ENCODE measurements at regions not wholly inside any gene's neighbourhood (a gene's known extent, or its start where the extent isn't known, plus 50 kb on each side); places are given as distances from the start of the nearest gene placed in this dataset.

- Histone ChIP-seq H4K20me1 (ENCODE audit: insufficient read depth, low read length) (no peaks in the 10 kb centered on the region), H3K79me2 (ENCODE audit: insufficient read depth, low read length) (no peaks in the 10 kb centered on the region), H3K27me3 (ENCODE audit: insufficient read depth, low read length) (no peaks in the 10 kb centered on the region), H3K27ac (ENCODE audit: low read depth, low read length) (no peak overlapping the region), H3K36me3 (ENCODE audit: insufficient read depth, low read length) (no peaks in the 10 kb centered on the region), H3K9me3 (ENCODE audit: insufficient read depth, low read depth, low read length) (no peaks in the 10 kb centered on the region), H3K4me3 (ENCODE audit: insufficient read depth, low read depth, low read length) (no peak overlapping the region), H3K9ac (ENCODE audit: low read length) (no peak overlapping the region), H3K4me2 (ENCODE audit: low read length) (no peak overlapping the region), H2AFZ (ENCODE audit: low read depth, low read length) (no peak overlapping the region), H3K4me1 (ENCODE audit: insufficient read depth, low read length) (no peaks in the 10 kb centered on the region)
- H3K27me3 Mint-ChIP-seq (ENCODE audit: low read depth, unreplicated experiment), result no peaks in the 10 kb centered on the region
- H3K4me1 Mint-ChIP-seq (ENCODE audit: low read depth, unreplicated experiment), result no peaks in the 10 kb centered on the region
- TF ChIP-seq CTCF (IDR thresholded peaks at IDR 0.05; ENCODE audit: insufficient read depth, low read depth, low read length) (no peak), EZH2 (IDR thresholded peaks at IDR 0.05; ENCODE audit: insufficient read depth, low read length) (no peak)
- H3K36me3 Mint-ChIP-seq (ENCODE audit: low read depth, unreplicated experiment), result no peaks in the 10 kb centered on the region
- H3K4me3 Mint-ChIP-seq (ENCODE audit: unreplicated experiment), result no peak overlapping the region
- no peak overlapping the region for H3K27ac Mint-ChIP-seq (ENCODE audit: unreplicated experiment)
- no peaks in the 10 kb centered on the region for H3K9me3 Mint-ChIP-seq (ENCODE audit: unreplicated experiment)
- FAIRE-seq (no peak), DNase-seq (ENCODE audit: low read depth) (no peak)
Measured at GRCh38 chr4:134911941-134912340, 710.4 kb upstream of the PABPC4L start.

- Histone ChIP-seq H3K27me3 (ENCODE audit: insufficient read depth, low read length) (no peaks in the 10 kb centered on the region), H2AFZ (ENCODE audit: low read depth, low read length) (no peak overlapping the region), H3K4me2 (ENCODE audit: low read length) (no peak overlapping the region), H4K20me1 (ENCODE audit: insufficient read depth, low read length) (no peaks in the 10 kb centered on the region), H3K79me2 (ENCODE audit: insufficient read depth, low read length) (no peaks in the 10 kb centered on the region), H3K36me3 (ENCODE audit: insufficient read depth, low read length) (no peaks in the 10 kb centered on the region), H3K9ac (ENCODE audit: low read length) (no peak overlapping the region), H3K4me3 (ENCODE audit: insufficient read depth, low read depth, low read length) (no peak overlapping the region), H3K4me1 (ENCODE audit: insufficient read depth, low read length) (no peaks in the 10 kb centered on the region), H3K27ac (ENCODE audit: low read depth, low read length) (no peak overlapping the region), H3K9me3 (ENCODE audit: insufficient read depth, low read depth, low read length) (no peaks in the 10 kb centered on the region)
- no peaks in the 10 kb centered on the region for H3K27me3 Mint-ChIP-seq (ENCODE audit: low read depth, unreplicated experiment)
- no peaks in the 10 kb centered on the region for H3K4me1 Mint-ChIP-seq (ENCODE audit: low read depth, unreplicated experiment)
- no peak for TF ChIP-seq EZH2 (IDR thresholded peaks at IDR 0.05; ENCODE audit: insufficient read depth, low read length)
- TF ChIP-seq CTCF (IDR thresholded peaks at IDR 0.05; ENCODE audit: insufficient read depth, low read depth, low read length), result peak; percentile 37
- H3K27ac Mint-ChIP-seq (ENCODE audit: unreplicated experiment), result no peak overlapping the region
- H3K4me3 Mint-ChIP-seq (ENCODE audit: unreplicated experiment), result no peak overlapping the region
- FAIRE-seq (no peak), DNase-seq (ENCODE audit: low read depth) (peak; percentile 2)
- no peaks in the 10 kb centered on the region for H3K36me3 Mint-ChIP-seq (ENCODE audit: low read depth, unreplicated experiment)
- H3K9me3 Mint-ChIP-seq (ENCODE audit: unreplicated experiment), result no peaks in the 10 kb centered on the region
Measured at GRCh38 chr4:134906404-134907023, 704.9 kb upstream of the PABPC4L start.

- TF ChIP-seq EZH2 (IDR thresholded peaks at IDR 0.05; ENCODE audit: insufficient read depth, low read length) (no peak), CTCF (IDR thresholded peaks at IDR 0.05; ENCODE audit: insufficient read depth, low read depth, low read length) (no peak)
- H3K4me2 ChIP-seq (ENCODE audit: low read length), result no peak overlapping the region
- Mint-ChIP-seq H3K9me3 (ENCODE audit: unreplicated experiment) (no peaks in the 10 kb centered on the region), H3K27ac (ENCODE audit: unreplicated experiment) (no peak overlapping the region), H3K4me3 (ENCODE audit: unreplicated experiment) (no peak overlapping the region), H3K27me3 (ENCODE audit: low read depth, unreplicated experiment) (no peaks in the 10 kb centered on the region), H3K36me3 (ENCODE audit: low read depth, unreplicated experiment) (no peaks in the 10 kb centered on the region), H3K4me1 (ENCODE audit: low read depth, unreplicated experiment) (no peaks in the 10 kb centered on the region)
- FAIRE-seq (no peak), DNase-seq (ENCODE audit: low read depth) (no peak)
- no peaks in the 10 kb centered on the region for H3K36me3 ChIP-seq (ENCODE audit: insufficient read depth, low read length)
- H3K9me3 ChIP-seq (ENCODE audit: insufficient read depth, low read depth, low read length), result no peaks in the 10 kb centered on the region
- no peaks in the 10 kb centered on the region for H3K4me1 ChIP-seq (ENCODE audit: insufficient read depth, low read length)
- no peak overlapping the region for H3K9ac ChIP-seq (ENCODE audit: low read length)
- H3K79me2 ChIP-seq (ENCODE audit: insufficient read depth, low read length), result no peaks in the 10 kb centered on the region
- no peak overlapping the region for H2AFZ ChIP-seq (ENCODE audit: low read depth, low read length)
- no peak overlapping the region for H3K4me3 ChIP-seq (ENCODE audit: insufficient read depth, low read depth, low read length)
- H4K20me1 ChIP-seq (ENCODE audit: insufficient read depth, low read length), result no peaks in the 10 kb centered on the region
- no peak overlapping the region for H3K27ac ChIP-seq (ENCODE audit: low read depth, low read length)
- H3K27me3 ChIP-seq (ENCODE audit: insufficient read depth, low read length), result no peaks in the 10 kb centered on the region
Measured at GRCh38 chr4:134905061-134905460, 703.5 kb upstream of the PABPC4L start.

All from astrocyte (in vitro differentiated cells and primary cell).